ENCODE measurements at regions not wholly inside any gene's neighbourhood (a gene's known extent, or its start where the extent isn't known, plus 50 kb on each side); places are given as distances from the start of the nearest gene placed in this dataset.
A peak's percentile ranks its signal among the peaks of the same experiment; 100 is the strongest.
"Not testable (repeated sequence)": the region's sequence is repeated elsewhere in the genome, so short reads cannot be mapped to it uniquely, and the experiment has no call there.

- TF ChIP-seq CTCF (conservative IDR thresholded peaks at IDR 0.05; ENCODE audit: low read depth, low read length): no peak
- no peak for DNase-seq (ENCODE audit: low read depth)
- H3K4me3 ChIP-seq (ENCODE audit: low read depth, low read length): no peak overlapping the region
Measured at GRCh38 chr11:50247309-50247874, 214.7 kb downstream of the OR4C45 start.

- no peak for TF ChIP-seq CTCF (conservative IDR thresholded peaks at IDR 0.05; ENCODE audit: low read depth, low read length)
- no peak for DNase-seq (ENCODE audit: low read depth)
- no peak overlapping the region for H3K4me3 ChIP-seq (ENCODE audit: low read depth, low read length)
Measured at GRCh38 chr11:50267851-50268250, 235.2 kb downstream of the OR4C45 start.

GRCh38 chr11:50275133-50275532 is 242.5 kb downstream of the OR4C45 start:
- DNase-seq (ENCODE audit: low read depth): no peak
- no peak overlapping the region for H3K4me3 ChIP-seq (ENCODE audit: low read depth, low read length)
- no peak for TF ChIP-seq CTCF (conservative IDR thresholded peaks at IDR 0.05; ENCODE audit: low read depth, low read length)

GRCh38 chr11:50278756-50279155 is 246.1 kb downstream of the OR4C45 start:
- no peak for DNase-seq (ENCODE audit: low read depth)
- no peak overlapping the region for H3K4me3 ChIP-seq (ENCODE audit: low read depth, low read length)
- TF ChIP-seq CTCF (conservative IDR thresholded peaks at IDR 0.05; ENCODE audit: low read depth, low read length): no peak

GRCh38 chr11:50298182-50298988 is 265.7 kb downstream of the OR4C45 start:
- TF ChIP-seq CTCF (conservative IDR thresholded peaks at IDR 0.05; ENCODE audit: low read depth, low read length): no peak
- DNase-seq (ENCODE audit: low read depth): no peak
- H3K4me3 ChIP-seq (ENCODE audit: low read depth, low read length): peak overlapping the region; percentile 26

- not testable (repeated sequence) for DNase-seq (ENCODE audit: low read depth); H3K4me3 ChIP-seq (ENCODE audit: low read depth, low read length)
Measured at GRCh38 chr11:50330723-50331122, 298.0 kb downstream of the OR4C45 start.

- H3K4me3 ChIP-seq (ENCODE audit: low read depth, low read length): no peak overlapping the region
- no peak for TF ChIP-seq CTCF (conservative IDR thresholded peaks at IDR 0.05; ENCODE audit: low read depth, low read length)
- no peak for DNase-seq (ENCODE audit: low read depth)
Measured at GRCh38 chr11:50333861-50334260, 301.2 kb downstream of the OR4C45 start.

- H3K4me3 ChIP-seq (ENCODE audit: low read depth, low read length); DNase-seq (ENCODE audit: low read depth): not testable (repeated sequence)
Measured at GRCh38 chr11:50337432-50337831, 304.8 kb downstream of the OR4C45 start.

- not testable (repeated sequence) for DNase-seq (ENCODE audit: low read depth); H3K4me3 ChIP-seq (ENCODE audit: low read depth, low read length)
Measured at GRCh38 chr11:50348018-50348417, 315.3 kb downstream of the OR4C45 start.
